ENCODE measurements at regions not wholly inside any gene's neighbourhood (a gene's known extent, or its start where the extent isn't known, plus 50 kb on each side); places are given as distances from the start of the nearest gene placed in this dataset.

- Histone ChIP-seq H2AFZ (ENCODE audit: low read depth, low read length) (no peak overlapping the region), H3K36me3 (ENCODE audit: control insufficient read depth, insufficient read depth, low read length) (no peaks in the 10 kb centered on the region), H3K27me3 (ENCODE audit: control insufficient read depth in 2 of 2, insufficient read depth in 2 of 2, low read length in 2 of 2) (no peaks in the 10 kb centered on the region), H3K4me3 (no peak overlapping the region), H3K9me3 (replicated peaks; ENCODE audit: control insufficient read depth, insufficient read depth, low read depth, low read length) (no peaks in the 10 kb centered on the region), H3K4me1 (replicated peaks in 1 of 2; ENCODE audit: control insufficient read depth in 2 of 2, insufficient read depth in 2 of 2, low read length in 2 of 2) (no peaks in the 10 kb centered on the region), H4K20me1 (replicated peaks; ENCODE audit: control insufficient read depth, insufficient read depth, low read length) (no peaks in the 10 kb centered on the region), H3K9ac (ENCODE audit: insufficient read depth in 1 of 2, low read depth in 2 of 2, low read length in 2 of 2) (no peak overlapping the region), H3K9me1 (ENCODE audit: control insufficient read depth, insufficient read depth, low read length) (no peaks in the 10 kb centered on the region), H3K27ac (ENCODE audit: extremely low read depth, low read depth, low read length) (no peak overlapping the region), H3K4me2 (ENCODE audit: insufficient read depth, low read length) (no peak overlapping the region), H3K79me2 (ENCODE audit: control insufficient read depth, insufficient read depth, low read length) (no peaks in the 10 kb centered on the region)
- intact Hi-C loops (cut with micrococcal nuclease), result no loop called here
- BruUV-seq (replicated peaks), result no TSS peak
- no peak for TF ChIP-seq BHLHE40 (IDR thresholded peaks at IDR 0.05; ENCODE audit: low read length)
- TF ChIP-seq, protein P1, sequence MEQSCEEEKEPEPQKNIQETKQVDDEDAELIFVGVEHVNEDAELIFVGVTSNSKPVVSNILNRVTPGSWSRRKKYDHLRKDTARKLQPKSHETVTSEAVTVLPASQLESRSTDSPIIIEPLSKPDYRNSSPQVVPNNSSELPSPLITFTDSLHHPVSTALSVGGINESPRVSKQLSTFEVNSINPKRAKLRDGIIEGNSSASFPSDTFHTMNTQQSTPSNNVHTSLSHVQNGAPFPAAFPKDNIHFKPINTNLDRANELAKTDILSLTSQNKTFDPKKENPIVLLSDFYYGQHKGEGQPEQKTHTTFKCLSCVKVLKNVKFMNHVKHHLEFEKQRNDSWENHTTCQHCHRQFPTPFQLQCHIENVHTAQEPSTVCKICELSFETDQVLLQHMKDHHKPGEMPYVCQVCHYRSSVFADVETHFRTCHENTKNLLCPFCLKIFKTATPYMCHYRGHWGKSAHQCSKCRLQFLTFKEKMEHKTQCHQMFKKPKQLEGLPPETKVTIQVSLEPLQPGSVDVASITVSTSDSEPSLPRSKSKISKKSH (CRISPR knock-in tag; IDR thresholded peaks at IDR 0.05), result no peak
- TF ChIP-seq ZFX (CRISPR knock-in tag; IDR thresholded peaks at IDR 0.05), result no peak
- TF ChIP-seq CLOCK (CRISPR knock-in tag; IDR thresholded peaks at IDR 0.05; ENCODE audit: borderline replicate concordance), result no peak
- TF ChIP-seq ILK (tag; IDR thresholded peaks at IDR 0.05; ENCODE audit: borderline replicate concordance, low read depth), result no peak
- no peak for TF ChIP-seq MTA1 (IDR thresholded peaks at IDR 0.05; ENCODE audit: borderline replicate concordance)
- ChIA-PET POLR2A (no interaction called here), CTCF (ENCODE audit: low intra/inter-chr PET ratio) (no interaction called here)
- in situ Hi-C loops (cut with MboI), result no loop called here
- DNase-seq (ENCODE audit: extremely low read depth in 1 of 4, low spot score in 3 of 4), result no peak
- 0% methylated on average over 3 of the region's 3 CpGs for WGBS (ENCODE audit: insufficient coverage, low coverage, missing lambda C conversion rate)
- no peak for ATAC-seq
- no peak for FAIRE-seq
Measured at GRCh38 chr2:149877074-149877473, 289.5 kb upstream of the MMADHC start.

Measured in K562 (cell line).